Stimulated activated CD4-positive, alpha-beta T cell treated with anti-CD3 and anti-CD28 coated beads, Interleukin-1b, Interleukin-23, amount 100 ng/mL, for 24 hours (primary cell): ENCODE measurements at regions not wholly inside any gene's neighbourhood (a gene's known extent, or its start where the extent isn't known, plus 50 kb on each side); places are given as distances from the start of the nearest gene placed in this dataset.
"Not testable (repeated sequence)": the region's sequence is repeated elsewhere in the genome, so short reads cannot be mapped to it uniquely, and the experiment has no call there.

ENCODE experiments used
- DNase-seq, 4 experiments: peaks; one replicate each; pipeline ENCODE4 v3.0.0-alpha.2; 2020; ENCODE audit warnings: low read depth in 4 of 4, low spot score in 1 of 4

DNA sequence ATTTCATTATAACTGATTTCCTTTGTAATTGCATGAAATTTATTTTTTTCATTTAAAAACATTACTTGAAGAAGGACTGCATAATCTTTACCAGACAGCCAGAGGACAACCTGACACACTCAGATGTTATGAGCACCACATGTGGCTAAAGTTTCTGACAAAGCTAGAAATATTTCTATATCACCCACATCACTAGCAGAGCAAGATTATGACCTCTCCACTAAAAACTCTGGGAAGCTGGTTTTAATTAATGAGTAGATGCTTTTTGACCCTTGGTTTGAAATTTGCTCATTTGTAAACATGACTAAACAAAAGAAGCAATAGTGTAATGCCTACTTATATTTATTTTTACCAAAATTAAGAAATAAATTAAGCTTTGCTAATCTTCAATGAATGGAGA, 661.5 kb upstream of the EPHA5 start:
- DNase-seq: no peak

DNA sequence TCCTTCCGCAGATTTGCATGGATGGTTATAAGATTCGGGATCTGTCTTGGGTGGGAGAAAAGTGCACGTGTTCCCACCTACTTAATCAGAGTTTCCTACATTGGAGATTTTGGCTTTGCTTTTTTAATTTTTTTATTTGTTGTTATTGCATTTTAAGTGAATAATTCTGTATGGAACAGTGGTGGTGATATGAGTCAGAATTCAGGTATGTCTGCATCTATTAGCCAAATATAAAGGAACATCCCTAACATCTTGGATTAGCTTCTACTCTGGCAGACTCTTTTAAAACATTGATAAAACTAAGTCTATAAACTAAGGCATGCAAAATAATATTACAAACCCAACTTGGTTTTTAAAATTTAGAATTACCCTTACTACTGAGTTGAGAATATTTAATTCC, 659.8 kb upstream of the EPHA5 start:
- DNase-seq: no peak

DNA sequence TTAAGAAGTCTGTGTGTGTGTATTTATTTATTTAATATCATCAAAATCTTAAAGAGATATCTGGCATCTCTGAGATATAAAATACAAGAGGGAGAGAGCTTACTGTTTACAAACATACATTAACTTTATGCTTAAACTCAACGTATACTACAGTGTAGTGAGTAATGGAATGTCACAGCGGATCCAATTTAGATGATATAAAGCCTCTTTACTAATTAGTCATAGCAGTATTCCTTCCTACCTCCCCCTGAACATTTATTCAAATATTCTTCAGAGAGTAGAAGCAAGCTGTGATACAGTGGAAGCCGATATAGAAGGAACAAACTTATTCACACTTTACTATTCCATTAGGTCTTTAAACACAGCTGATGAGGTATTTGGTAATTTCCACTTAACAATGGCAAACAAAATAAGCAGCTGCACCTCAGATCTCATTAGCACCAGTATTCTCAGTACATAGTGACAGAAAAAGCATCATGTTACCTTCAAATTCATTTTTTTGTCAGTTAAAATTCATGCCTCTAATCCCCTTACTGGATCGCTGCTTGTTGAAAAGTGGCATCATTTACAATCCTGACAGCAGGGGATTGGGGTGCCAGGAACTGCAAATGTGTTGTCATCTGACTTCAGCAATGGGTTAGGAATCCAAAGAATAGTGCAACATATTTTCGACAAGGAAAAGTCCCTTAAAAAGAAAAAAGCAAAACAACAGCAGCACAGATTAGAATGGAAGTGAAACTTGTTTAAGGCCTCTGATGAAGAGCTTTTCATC, 658.7 kb upstream of the EPHA5 start:
- DNase-seq: no peak

DNA sequence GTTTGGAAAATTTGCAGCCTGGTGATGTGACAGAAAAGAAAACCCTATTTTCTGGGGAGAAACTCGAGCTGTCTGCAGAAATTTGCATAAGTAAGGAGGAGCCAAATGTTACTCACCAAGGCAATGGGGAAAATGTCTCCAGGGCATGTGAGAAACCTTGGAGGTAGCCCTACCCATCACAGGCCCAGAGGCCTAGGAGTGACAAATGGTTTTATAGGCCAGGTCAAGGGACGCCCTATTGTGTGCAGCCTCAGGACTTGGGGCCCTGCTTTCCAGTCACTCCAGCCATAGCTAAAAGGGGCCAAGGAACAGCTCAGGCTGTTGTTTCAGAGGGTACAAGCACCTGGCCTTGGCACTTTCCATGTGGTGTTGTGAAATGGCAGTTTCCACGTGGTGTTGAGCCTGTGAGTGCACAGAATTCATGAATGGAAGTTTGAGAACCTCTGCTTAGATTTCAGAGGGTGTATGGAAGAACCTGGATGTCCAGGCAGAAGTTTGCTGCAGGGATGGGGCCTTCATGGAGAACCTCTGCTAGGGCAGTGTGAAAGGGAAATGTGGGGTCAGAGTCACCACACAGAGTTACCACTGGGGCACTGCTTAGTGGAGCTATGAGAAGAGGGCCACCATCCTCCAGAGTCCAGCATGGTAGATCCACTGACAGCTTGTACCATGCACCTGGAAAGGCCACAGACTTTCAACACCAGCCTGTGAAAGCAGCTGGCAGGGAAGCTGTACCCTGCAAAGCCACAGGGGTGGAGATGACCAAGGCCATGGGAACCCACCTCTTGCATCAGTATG, 637.6 kb upstream of the EPHA5 start:
- no peak for DNase-seq

DNA sequence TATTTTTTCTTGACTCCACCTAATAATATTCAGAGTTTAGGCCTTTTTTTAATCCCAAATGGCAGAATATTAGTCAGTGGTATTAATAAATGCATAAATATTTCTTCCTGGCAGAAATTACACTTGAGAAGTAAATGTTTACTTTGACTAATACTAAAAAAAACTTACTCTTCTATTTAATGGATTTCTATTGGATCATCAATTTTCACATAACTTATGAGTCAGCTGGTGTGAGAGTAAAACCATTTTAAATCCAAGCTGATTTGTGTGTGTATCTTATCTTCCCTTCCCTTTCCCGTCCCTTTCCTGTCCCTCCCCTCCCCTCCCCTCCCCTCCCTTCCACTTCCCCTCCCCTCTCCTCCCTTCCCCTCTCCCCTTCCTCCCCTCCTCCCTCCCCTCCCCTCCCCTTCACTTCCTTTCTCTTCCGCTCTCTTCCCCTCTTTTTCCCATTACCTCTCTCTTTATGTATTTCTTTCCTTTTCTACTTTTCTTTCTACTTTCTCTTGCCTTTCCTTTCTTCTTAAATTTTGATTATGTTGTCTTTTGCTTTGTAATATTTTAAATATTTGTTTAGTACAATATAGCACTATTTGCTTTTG, 630.1 kb upstream of the EPHA5 start:
- no peak for DNase-seq

DNA sequence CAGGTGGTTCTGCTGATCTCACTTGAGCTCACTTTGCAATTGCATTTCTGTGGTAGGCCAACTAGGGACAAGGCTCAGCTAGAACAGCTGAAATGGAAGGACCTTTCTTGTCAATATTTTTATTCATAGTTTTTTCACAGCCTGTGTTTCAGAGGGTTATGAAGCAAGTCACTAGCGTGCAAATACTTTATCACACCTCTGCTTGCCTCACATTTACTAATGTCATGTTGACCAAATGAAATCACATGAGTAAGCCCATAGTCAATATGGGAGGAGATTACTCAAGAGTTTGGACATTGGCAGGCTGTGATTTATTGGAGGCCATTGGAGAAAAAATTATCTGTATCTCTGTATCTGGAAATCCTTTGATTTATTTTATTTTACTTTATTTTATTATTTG, 628.3 kb upstream of the EPHA5 start:
- DNase-seq: no peak

DNA sequence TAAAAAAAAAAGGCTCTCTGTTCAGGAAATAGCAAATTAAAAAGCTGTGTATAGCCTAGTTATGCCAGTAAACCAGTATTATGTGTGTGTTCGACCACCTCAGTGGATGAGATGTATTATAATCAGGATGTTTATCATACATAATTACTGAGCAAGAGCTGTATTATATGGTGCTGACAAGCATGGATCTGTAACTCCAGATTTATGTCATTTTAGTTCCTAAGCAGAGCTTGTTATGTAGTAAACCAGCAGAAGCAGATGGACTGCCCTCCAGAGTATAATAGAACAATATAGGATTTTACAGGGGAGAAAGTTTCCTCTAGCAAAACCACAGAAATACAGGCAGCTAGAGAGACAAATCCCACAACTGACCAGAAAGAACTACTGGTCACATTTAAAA, 627.4 kb upstream of the EPHA5 start:
- no peak for DNase-seq

DNA sequence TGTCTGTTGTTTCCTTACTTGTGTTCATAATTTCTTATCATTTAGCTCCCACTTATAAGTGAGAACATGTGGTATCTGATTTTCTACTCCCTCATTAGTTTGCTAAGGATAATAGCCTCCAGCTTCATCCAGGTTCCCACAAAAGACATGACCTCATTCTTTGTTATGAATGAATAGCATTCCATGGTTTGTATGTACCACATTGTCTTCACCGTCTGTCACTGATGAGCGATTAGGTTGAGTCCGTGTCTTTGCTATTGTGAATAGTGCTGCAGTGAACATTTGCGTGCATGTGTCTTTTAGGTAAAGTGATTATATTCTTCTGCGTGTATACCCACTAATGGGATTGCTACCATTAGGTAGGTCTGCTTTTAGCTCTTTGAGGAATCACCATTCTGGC, 624.3 kb upstream of the EPHA5 start:
- DNase-seq: no peak

DNA sequence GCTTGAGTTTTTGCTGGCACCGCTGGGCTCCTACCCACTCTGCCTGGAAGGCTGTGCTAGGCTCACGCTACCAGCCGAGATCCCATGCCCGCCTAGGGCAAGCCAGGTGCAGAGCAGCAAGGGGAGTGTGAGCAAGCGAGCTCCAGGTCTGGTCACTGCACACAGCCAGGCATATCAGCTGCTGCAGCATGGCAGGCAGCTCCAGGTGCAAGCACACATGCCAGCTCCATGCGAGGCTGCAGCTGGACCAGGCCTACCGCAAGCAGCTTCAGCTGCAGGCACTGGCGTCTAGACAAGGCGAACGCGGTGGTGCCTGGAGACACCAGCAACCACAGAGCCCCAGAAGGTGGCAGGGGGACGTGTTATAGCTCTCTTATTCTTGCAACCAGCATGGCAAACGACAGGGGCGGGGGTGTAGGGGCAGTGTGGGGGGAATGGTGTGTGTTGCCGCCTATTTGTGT, 614.7 kb upstream of the EPHA5 start:
- DNase-seq: no peak

DNA sequence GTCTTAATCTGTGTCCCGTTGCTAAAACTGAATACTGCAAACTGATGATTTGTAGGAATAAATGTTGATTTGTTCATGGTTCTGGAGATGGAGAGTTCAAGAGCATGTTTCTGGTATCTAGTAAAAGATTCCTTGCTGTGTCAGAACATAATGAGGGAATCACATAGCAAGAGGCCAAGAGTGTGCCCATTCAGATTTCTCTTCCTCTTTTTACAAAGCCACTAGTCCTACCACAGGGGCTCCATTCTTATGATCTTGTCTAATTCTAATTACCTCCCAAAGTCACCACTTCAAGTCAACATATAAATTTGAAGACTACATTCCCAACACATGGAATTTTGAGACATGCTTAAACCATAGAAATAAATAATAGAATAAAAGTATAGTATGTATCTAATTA, 608.8 kb upstream of the EPHA5 start:
- no peak for DNase-seq

DNA sequence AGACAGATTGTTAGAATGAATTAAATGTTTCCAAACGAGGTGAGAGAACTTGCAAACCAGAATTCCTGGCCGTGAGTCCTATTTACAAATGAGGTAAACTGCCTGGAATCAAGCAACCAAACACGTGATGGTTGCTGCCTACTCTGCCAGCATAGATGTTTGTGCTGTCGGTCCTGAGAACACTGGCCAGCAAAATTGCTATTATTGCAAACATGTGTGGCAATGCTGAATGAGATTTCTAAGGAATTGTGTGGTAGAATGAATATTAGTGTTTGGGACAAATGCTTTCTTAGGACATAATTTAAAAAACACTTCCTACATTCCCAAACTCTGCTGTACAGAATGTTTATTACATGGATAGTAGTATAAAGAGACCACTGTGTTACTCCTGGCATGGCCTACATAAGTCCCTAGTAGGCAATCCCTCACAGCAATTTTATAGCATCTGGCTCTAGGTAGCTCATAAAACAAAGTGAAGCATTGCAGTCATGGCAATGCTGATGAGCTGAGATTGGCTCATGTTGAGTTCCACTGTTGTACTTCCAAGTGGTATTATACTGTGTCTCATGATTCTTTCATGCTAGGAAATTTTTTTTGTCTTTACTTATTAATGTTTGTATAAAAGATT, 605.2 kb upstream of the EPHA5 start:
- DNase-seq: no peak

DNA sequence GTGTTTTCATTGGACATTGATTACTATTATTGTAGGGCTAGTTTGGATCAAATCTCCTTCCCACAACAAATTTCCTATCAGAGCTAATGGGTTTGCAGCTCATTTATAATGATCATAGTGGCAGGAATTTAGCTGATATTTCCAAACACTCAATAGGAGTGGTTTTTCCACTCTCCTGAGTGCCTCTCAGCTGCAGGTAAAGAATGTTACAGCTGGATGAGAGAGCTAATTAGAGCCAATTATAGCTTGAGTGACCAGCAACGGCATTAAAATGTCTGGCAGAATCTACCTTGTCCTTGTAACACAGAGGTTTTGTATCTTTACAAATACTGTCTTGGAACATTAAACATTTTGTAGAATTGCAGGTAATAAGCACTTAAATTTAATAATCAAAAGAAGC, 602.8 kb upstream of the EPHA5 start:
- no peak for DNase-seq

DNA sequence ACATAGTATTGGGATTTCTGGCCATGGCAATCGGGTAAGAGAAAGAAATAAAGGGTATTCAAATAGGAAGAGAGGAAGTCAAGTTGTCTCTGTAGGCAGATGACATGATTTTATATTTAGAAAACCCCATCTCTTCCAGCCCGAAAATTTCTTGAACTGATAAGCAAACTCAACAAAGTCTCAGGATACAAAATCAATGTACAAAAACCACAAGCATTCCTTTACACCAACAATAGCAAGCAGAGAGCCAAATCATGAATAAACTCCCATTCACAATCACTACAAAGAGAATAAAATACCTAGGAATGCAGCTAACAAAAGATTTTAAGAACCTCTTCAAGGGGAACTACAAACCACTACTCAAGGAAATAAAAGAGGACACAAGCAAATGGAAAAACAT, 600.1 kb upstream of the EPHA5 start:
- not testable (repeated sequence) for DNase-seq

DNA sequence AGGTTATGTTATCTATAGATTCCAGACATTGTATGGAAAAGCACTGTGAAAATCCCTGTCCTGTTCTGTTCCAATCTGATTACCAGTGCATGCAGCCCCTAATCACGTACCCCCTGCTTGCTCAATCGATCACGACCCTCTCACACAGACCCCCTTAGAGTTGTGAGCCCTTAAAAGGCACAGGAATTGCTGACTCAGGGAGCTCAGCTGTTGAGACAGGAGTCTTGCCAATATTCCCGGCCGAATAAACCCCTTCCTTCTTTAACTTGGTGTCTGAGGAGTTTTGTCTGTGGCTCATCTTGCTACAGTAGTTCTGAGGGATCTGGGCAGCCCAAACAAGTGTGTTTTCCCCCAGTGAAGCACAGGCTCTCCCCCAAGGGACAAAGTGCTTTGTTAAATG, 596.3 kb upstream of the EPHA5 start:
- DNase-seq: not testable (repeated sequence)

DNA sequence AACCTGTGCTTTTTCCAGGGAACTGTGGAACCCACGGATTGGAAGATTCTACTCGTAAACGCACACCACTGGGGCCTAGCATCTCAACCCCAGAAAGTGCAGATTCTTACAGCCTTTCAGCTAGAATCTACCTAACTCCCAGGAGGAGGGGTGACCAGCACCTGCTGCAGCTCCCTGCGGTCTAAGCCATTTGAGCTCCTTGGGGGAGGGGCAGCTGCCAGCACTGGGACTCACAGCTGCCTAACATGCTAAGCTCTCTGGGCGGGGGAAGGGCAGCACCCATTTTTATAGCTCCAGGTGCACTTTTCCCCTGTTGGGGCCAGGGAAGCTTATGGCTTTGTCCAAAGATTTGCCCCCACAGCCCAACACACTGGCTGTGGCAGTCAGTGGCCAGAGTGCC, 595.7 kb upstream of the EPHA5 start:
- DNase-seq: no peak

DNA sequence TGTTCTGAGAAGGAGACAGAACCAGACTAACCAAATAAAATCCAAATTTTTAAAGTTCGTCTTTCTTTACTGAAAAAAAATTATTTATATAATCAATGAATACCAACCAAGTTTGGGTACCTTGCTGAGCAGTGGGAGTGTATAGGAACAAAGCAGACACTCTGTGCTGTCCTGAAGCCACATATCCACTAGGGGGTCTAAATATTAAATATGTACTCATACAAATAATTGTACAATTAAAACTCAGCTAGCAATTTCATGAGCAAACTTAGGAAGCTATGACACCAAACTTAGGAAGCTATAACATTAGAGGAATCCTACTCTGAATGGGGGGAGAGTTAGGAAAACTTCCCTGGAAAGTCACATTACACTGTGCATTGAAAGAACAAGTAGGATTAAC, 582.0 kb upstream of the EPHA5 start:
- no peak for DNase-seq

DNA sequence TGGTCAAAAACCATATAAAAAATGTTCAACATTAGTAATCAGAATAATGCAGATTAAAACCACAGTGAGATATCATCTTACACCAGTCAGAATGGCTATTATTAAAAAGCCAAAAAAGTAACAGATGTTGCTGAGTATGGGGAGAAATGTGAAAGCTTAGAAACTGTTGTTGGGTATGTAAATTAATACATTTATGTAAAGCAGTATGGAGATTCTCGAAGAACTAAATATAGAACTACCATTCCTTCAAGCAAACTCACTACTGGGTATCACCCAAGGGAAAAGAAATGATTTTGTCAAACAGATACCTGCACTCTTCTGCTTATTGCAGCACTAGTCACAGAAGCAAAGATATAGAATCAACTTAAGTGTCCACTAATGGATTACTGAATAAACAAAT, 576.4 kb upstream of the EPHA5 start:
- DNase-seq: no peak

DNA sequence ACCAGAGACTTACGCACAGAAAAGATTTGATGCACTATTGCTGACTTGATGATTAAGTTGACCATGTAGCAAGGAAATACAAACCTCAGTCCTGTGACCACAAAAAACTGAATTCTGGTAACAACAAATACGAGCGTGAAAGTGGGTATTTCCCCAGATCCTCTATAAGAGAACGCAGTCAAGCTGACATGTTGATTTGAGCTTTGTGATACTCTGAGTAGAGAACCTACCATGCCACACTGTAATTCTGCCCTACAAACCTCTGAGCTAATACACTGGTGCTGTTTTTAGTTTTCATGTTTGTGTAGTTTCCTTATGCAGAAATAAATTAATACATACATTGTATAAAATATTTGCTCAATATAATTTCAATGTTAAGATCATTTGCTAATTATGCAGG, 565.6 kb upstream of the EPHA5 start:
- no peak for DNase-seq

DNA sequence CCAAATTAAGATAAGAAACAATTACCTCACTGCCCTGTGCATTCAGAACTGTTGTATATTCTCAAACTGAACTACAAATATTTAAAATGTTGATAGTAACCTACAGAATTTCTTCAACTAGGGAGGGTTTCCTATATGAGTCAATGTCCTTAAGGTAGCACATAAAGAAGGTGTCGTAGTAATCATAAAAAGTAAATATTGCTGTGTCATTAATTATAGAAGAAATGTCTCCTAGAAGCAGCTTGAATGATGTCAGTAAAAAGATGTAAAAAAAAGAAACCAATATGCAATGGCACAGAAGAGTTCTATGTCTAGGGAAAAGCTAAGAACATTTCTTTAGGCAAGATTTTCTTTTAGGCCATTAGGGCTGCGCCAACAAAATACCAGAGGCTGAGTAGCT, 559.6 kb upstream of the EPHA5 start:
- no peak for DNase-seq

DNA sequence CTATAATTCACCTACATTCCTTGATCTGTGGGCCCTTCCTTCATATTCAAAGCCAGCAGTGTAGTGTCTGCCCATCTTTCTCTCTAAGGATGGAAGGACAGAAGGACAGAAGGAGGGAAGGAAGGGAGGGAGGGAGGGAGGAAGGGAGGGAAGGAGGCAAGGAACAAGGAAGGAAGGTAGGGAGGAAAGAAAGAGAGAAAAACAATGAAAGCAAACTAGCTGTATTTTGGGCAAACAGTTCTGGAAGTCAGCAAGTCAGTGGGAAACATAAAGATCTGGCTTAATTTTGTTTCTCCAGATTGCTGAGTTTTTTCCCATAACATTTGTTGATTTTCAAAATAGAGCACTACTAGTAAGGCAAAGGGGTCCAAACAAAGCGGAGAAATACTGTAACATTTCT, 555.2 kb upstream of the EPHA5 start:
- no peak for DNase-seq

DNA sequence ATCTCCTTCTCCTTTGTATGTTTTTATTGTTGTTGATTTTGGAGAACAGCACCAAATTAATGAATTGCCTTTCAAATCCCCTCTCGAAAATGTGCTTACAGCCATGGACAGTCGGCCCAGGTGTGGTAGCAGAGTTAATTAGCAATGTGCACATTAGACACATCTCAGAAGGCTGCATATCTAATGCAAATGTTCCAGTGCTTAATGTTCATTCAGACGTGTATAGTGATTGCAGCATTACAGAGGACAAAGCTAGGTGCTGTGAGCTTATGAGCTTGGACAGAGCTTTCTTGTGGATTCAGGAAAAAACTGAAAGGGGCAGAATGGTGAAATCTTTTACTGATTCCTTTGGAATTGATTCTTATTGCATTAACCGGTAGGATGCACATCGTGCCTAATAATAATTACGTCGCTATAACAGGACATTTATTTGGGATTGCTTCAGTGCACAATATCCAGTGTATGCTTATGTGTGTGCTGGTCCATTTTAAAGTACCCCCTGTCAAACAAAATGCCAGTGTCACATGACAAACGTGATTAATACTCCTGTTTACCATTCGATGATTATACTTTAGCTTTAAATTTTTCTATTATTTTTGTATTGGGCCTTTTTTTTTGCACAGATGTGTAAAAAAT, 552.9 kb upstream of the EPHA5 start:
- DNase-seq: no peak
